ENCODE measurements at regions not wholly inside any gene's neighbourhood (a gene's known extent, or its start where the extent isn't known, plus 50 kb on each side); places are given as distances from the start of the nearest gene placed in this dataset.

GRCh38 chr2:226312155-226312554, 487.5 kb downstream of the IRS1 start:
- no peaks in the 10 kb centered on the region for H3K4me1 Mint-ChIP-seq (ENCODE audit: insufficient read depth, unreplicated experiment)
- no peak for TF ChIP-seq CTCF (IDR thresholded peaks at IDR 0.05; ENCODE audit: unreplicated experiment)
- CTCF ChIA-PET = no interaction called here

GRCh38 chr2:226310146-226310545, 489.5 kb downstream of the IRS1 start:
- BruUV-seq (replicated peaks) = no TSS peak
- Mint-ChIP-seq H3K4me1 (ENCODE audit: insufficient read depth, unreplicated experiment) (no peaks in the 10 kb centered on the region), H3K27me3 (ENCODE audit: insufficient read depth, unreplicated experiment) (no peaks in the 10 kb centered on the region), H3K9me3 (ENCODE audit: unreplicated experiment) (no peaks in the 10 kb centered on the region), H3K36me3 (ENCODE audit: insufficient read depth, unreplicated experiment) (no peaks in the 10 kb centered on the region), H3K4me3 (ENCODE audit: unreplicated experiment) (no peak overlapping the region), H3K27ac (ENCODE audit: low read depth, unreplicated experiment) (no peak overlapping the region)
- no peak for TF ChIP-seq CTCF (IDR thresholded peaks at IDR 0.05; ENCODE audit: unreplicated experiment)
- ChIA-PET POLR2A (no interaction called here), CTCF (no interaction called here)
- no peak for DNase-seq (ENCODE audit: unreplicated experiment)
- intact Hi-C loops (cut with micrococcal nuclease) = no loop called here

More at GRCh38 chr2:226312155-226312554, 487.5 kb downstream of the IRS1 start:
- no peak for DNase-seq (ENCODE audit: unreplicated experiment)
- H3K27ac Mint-ChIP-seq (ENCODE audit: low read depth, unreplicated experiment) = no peak overlapping the region
- H3K36me3 Mint-ChIP-seq (ENCODE audit: insufficient read depth, unreplicated experiment) = no peaks in the 10 kb centered on the region
- POLR2A ChIA-PET = interaction anchor here (0.8 kb wide), 1 partner anchor 10 kb away, joined by 4 read pairs; no protein-coding TSS in a partner anchor
- H3K4me3 Mint-ChIP-seq (ENCODE audit: unreplicated experiment) = no peak overlapping the region
- intact Hi-C loops (cut with micrococcal nuclease) = no loop called here
- no peaks in the 10 kb centered on the region for H3K27me3 Mint-ChIP-seq (ENCODE audit: insufficient read depth, unreplicated experiment)
- no peaks in the 10 kb centered on the region for H3K9me3 Mint-ChIP-seq (ENCODE audit: unreplicated experiment)
- BruUV-seq (replicated peaks) = no TSS peak

- no peak overlapping the region for H3K4me3 Mint-ChIP-seq (ENCODE audit: unreplicated experiment)
- ChIA-PET POLR2A (no interaction called here), CTCF (interaction anchor here (0.6 kb wide), 1 partner anchor 653 kb away, joined by 3 read pairs; no protein-coding TSS in a partner anchor)
- no peaks in the 10 kb centered on the region for H3K4me1 Mint-ChIP-seq (ENCODE audit: insufficient read depth, unreplicated experiment)
- DNase-seq (ENCODE audit: unreplicated experiment) = no peak
- no peaks in the 10 kb centered on the region for H3K36me3 Mint-ChIP-seq (ENCODE audit: insufficient read depth, unreplicated experiment)
- no peak for TF ChIP-seq CTCF (IDR thresholded peaks at IDR 0.05; ENCODE audit: unreplicated experiment)
- BruUV-seq (replicated peaks) = no TSS peak
- no peaks in the 10 kb centered on the region for H3K9me3 Mint-ChIP-seq (ENCODE audit: unreplicated experiment)
- H3K27ac Mint-ChIP-seq (ENCODE audit: low read depth, unreplicated experiment) = no peak overlapping the region
- intact Hi-C loops (cut with micrococcal nuclease) = no loop called here
- H3K27me3 Mint-ChIP-seq (ENCODE audit: insufficient read depth, unreplicated experiment) = no peaks in the 10 kb centered on the region
These were observed 490.6 kb downstream of the IRS1 start for GRCh38 chr2:226308986-226309385.

DNA sequence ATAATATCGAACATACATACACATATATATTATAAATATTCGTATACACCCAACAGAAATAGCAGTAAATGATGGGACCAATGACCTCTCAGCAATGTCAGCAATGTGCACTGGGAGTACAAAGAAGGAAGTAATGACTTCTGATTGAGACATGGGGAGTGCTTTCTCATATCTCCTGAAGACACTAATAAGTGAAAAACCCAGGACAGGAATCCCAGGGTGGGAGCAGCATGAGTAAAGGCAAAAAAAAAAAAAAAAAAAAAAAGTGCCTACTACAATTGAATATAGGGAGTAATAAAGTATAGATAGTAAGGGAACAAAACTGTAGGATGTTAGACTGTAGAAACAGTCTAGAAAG, 491.3 kb downstream of the IRS1 start:
- POLR2A ChIA-PET = no interaction called here
- DNase-seq (ENCODE audit: unreplicated experiment) = no peak
- BruUV-seq (replicated peaks) = no TSS peak
- CTCF ChIA-PET = no interaction called here
- no peaks in the 10 kb centered on the region for H3K4me1 Mint-ChIP-seq (ENCODE audit: insufficient read depth, unreplicated experiment)
- intact Hi-C loops (cut with micrococcal nuclease) = no loop called here
- no peaks in the 10 kb centered on the region for H3K36me3 Mint-ChIP-seq (ENCODE audit: insufficient read depth, unreplicated experiment)
- no peak overlapping the region for H3K27ac Mint-ChIP-seq (ENCODE audit: low read depth, unreplicated experiment)
- no peak overlapping the region for H3K4me3 Mint-ChIP-seq (ENCODE audit: unreplicated experiment)
- no peak for TF ChIP-seq CTCF (IDR thresholded peaks at IDR 0.05; ENCODE audit: unreplicated experiment)
- no peaks in the 10 kb centered on the region for H3K27me3 Mint-ChIP-seq (ENCODE audit: insufficient read depth, unreplicated experiment)
- H3K9me3 Mint-ChIP-seq (ENCODE audit: unreplicated experiment) = no peaks in the 10 kb centered on the region

Measured in MCF 10A (cell line).